Activated naive CD4-positive, alpha-beta T cell treated with anti-CD3 and anti-CD28 coated beads, Interleukin-2, amount 10 ng/mL, durations not matched to agents 7 days and 5 days (primary cell): ENCODE measurements at regions not wholly inside any gene's neighbourhood (a gene's known extent, or its start where the extent isn't known, plus 50 kb on each side); places are given as distances from the start of the nearest gene placed in this dataset.
"Not testable (repeated sequence)": the region's sequence is repeated elsewhere in the genome, so short reads cannot be mapped to it uniquely, and the experiment has no call there.

Experiments
- CTCF ChIA-PET: fragments of 350-600 bp; sonication (Branson Sonifier 250); formaldehyde crosslinking; loops from one replicate; lab custom pipeline; 2021; ENCODE audit warnings: antibody characterized with exemption; lab: Charles Lee
- DNase-seq: peaks from one replicate; pipeline ENCODE4 v3.0.0-alpha.2; 2020
- H3K27ac Mint-ChIP-seq: one replicate; pipeline ENCODE4 v1.8.0; 2021; ENCODE audit warnings: mild to moderate bottlenecking, moderate library complexity, mixed read lengths
- H3K27me3 Mint-ChIP-seq: one replicate; pipeline ENCODE4 v1.8.0; 2021; ENCODE audit warnings: mild to moderate bottlenecking, mixed read lengths
- H3K36me3 Mint-ChIP-seq: one replicate; pipeline ENCODE4 v1.8.0; 2021; ENCODE audit warnings: mixed read lengths
- H3K4me1 Mint-ChIP-seq: one replicate; pipeline ENCODE4 v1.8.0; 2021; ENCODE audit warnings: mixed read lengths
- H3K4me3 Mint-ChIP-seq: one replicate; pipeline ENCODE4 v1.8.0; 2021; ENCODE audit warnings: mild to moderate bottlenecking, moderate library complexity, mixed read lengths
- H3K9me3 Mint-ChIP-seq: one replicate; pipeline ENCODE4 v1.8.0; 2021; ENCODE audit warnings: mixed read lengths

- H3K4me1 Mint-ChIP-seq = no peaks in the 10 kb centered on the region
- no peaks in the 10 kb centered on the region for H3K9me3 Mint-ChIP-seq
- CTCF ChIA-PET = no interaction called here
- no peak overlapping the region for H3K4me3 Mint-ChIP-seq
- H3K27me3 Mint-ChIP-seq = no peaks in the 10 kb centered on the region
- no peaks in the 10 kb centered on the region for H3K36me3 Mint-ChIP-seq
- H3K27ac Mint-ChIP-seq = no peak overlapping the region
- DNase-seq = no peak
These were observed 112.6 kb upstream of the LCORL start for GRCh38 chr4:18134111-18134510.

GRCh38 chr4:18130256-18130655 is 108.7 kb upstream of the LCORL start:
- Mint-ChIP-seq H3K36me3 (no peaks in the 10 kb centered on the region), H3K4me3 (no peak overlapping the region), H3K27ac (no peak overlapping the region), H3K27me3 (peaks cover 7% of the 10 kb centered on the region), H3K4me1 (no peaks in the 10 kb centered on the region), H3K9me3 (no peaks in the 10 kb centered on the region)
- CTCF ChIA-PET = no interaction called here
- DNase-seq = no peak

- H3K9me3 Mint-ChIP-seq = no peaks in the 10 kb centered on the region
- peaks cover 7% of the 10 kb centered on the region for H3K27me3 Mint-ChIP-seq
- CTCF ChIA-PET = no interaction called here
- H3K27ac Mint-ChIP-seq = no peak overlapping the region
- H3K36me3 Mint-ChIP-seq = no peaks in the 10 kb centered on the region
- no peaks in the 10 kb centered on the region for H3K4me1 Mint-ChIP-seq
- no peak for DNase-seq
- H3K4me3 Mint-ChIP-seq = no peak overlapping the region
These were observed 106.7 kb upstream of the LCORL start for GRCh38 chr4:18128241-18128640.

- Mint-ChIP-seq H3K9me3 (no peaks in the 10 kb centered on the region), H3K4me3 (no peak overlapping the region), H3K36me3 (no peaks in the 10 kb centered on the region), H3K27me3 (peaks cover 7% of the 10 kb centered on the region), H3K27ac (no peak overlapping the region), H3K4me1 (no peaks in the 10 kb centered on the region)
- CTCF ChIA-PET = no interaction called here
- DNase-seq = no peak
These were observed 105.5 kb upstream of the LCORL start for GRCh38 chr4:18127030-18127429.

- Mint-ChIP-seq H3K27me3 (no peaks in the 10 kb centered on the region), H3K27ac (no peak overlapping the region), H3K4me1 (no peaks in the 10 kb centered on the region), H3K9me3 (no peaks in the 10 kb centered on the region), H3K4me3 (no peak overlapping the region), H3K36me3 (no peaks in the 10 kb centered on the region)
- DNase-seq = no peak
- CTCF ChIA-PET = no interaction called here
These were observed 92.3 kb upstream of the LCORL start for GRCh38 chr4:18113710-18114331.

- H3K4me1 Mint-ChIP-seq = no peaks in the 10 kb centered on the region
- no peak overlapping the region for H3K27ac Mint-ChIP-seq
- no peaks in the 10 kb centered on the region for H3K27me3 Mint-ChIP-seq
- H3K36me3 Mint-ChIP-seq = no peaks in the 10 kb centered on the region
- no peak for DNase-seq
- H3K9me3 Mint-ChIP-seq = no peaks in the 10 kb centered on the region
- CTCF ChIA-PET = no interaction called here
- no peak overlapping the region for H3K4me3 Mint-ChIP-seq
These were observed 89.5 kb upstream of the LCORL start for GRCh38 chr4:18111081-18111480.

GRCh38 chr4:18110099-18110498 is 88.5 kb upstream of the LCORL start:
- no peak overlapping the region for H3K4me3 Mint-ChIP-seq
- H3K27ac Mint-ChIP-seq = no peak overlapping the region
- H3K36me3 Mint-ChIP-seq = no peaks in the 10 kb centered on the region
- CTCF ChIA-PET = no interaction called here
- H3K4me1 Mint-ChIP-seq = no peaks in the 10 kb centered on the region
- no peak for DNase-seq
- H3K27me3 Mint-ChIP-seq = no peaks in the 10 kb centered on the region
- H3K9me3 Mint-ChIP-seq = no peaks in the 10 kb centered on the region

- no peaks in the 10 kb centered on the region for H3K9me3 Mint-ChIP-seq
- H3K36me3 Mint-ChIP-seq = no peaks in the 10 kb centered on the region
- CTCF ChIA-PET = no interaction called here
- H3K27me3 Mint-ChIP-seq = no peaks in the 10 kb centered on the region
- no peak overlapping the region for H3K4me3 Mint-ChIP-seq
- no peak for DNase-seq
- no peaks in the 10 kb centered on the region for H3K4me1 Mint-ChIP-seq
- no peak overlapping the region for H3K27ac Mint-ChIP-seq
These were observed 88.1 kb upstream of the LCORL start for GRCh38 chr4:18109676-18110075.

GRCh38 chr4:18107848-18108528 is 86.4 kb upstream of the LCORL start:
- H3K27me3 Mint-ChIP-seq, CTCF ChIA-PET, H3K9me3 Mint-ChIP-seq, H3K4me1 Mint-ChIP-seq, H3K36me3 Mint-ChIP-seq, H3K27ac Mint-ChIP-seq, H3K4me3 Mint-ChIP-seq, DNase-seq: not testable (repeated sequence)

- Mint-ChIP-seq H3K36me3 (no peaks in the 10 kb centered on the region), H3K9me3 (no peaks in the 10 kb centered on the region)
These were observed 85.1 kb upstream of the LCORL start for GRCh38 chr4:18106620-18107019.

GRCh38 chr4:18105030-18106011 is 83.8 kb upstream of the LCORL start:
- CTCF ChIA-PET = no interaction called here
- Mint-ChIP-seq H3K27ac (no peak overlapping the region), H3K27me3 (no peaks in the 10 kb centered on the region), H3K4me3 (no peak overlapping the region), H3K9me3 (no peaks in the 10 kb centered on the region), H3K36me3 (no peaks in the 10 kb centered on the region), H3K4me1 (no peaks in the 10 kb centered on the region)
- no peak for DNase-seq

More at GRCh38 chr4:18106620-18107019, 85.1 kb upstream of the LCORL start:
- CTCF ChIA-PET = no interaction called here
- no peak overlapping the region for H3K27ac Mint-ChIP-seq
- no peak for DNase-seq
- no peaks in the 10 kb centered on the region for H3K4me1 Mint-ChIP-seq
- H3K4me3 Mint-ChIP-seq = no peak overlapping the region
- H3K27me3 Mint-ChIP-seq = no peaks in the 10 kb centered on the region

- no peak for DNase-seq
- Mint-ChIP-seq H3K36me3 (no peaks in the 10 kb centered on the region), H3K4me3 (no peak overlapping the region), H3K27me3 (no peaks in the 10 kb centered on the region), H3K9me3 (no peaks in the 10 kb centered on the region), H3K4me1 (no peaks in the 10 kb centered on the region), H3K27ac (no peak overlapping the region)
- CTCF ChIA-PET = no interaction called here
These were observed 82.5 kb upstream of the LCORL start for GRCh38 chr4:18103876-18104605.

GRCh38 chr4:18100657-18101056 is 79.1 kb upstream of the LCORL start:
- Mint-ChIP-seq H3K4me1 (no peaks in the 10 kb centered on the region), H3K4me3 (no peak overlapping the region), H3K27me3 (no peaks in the 10 kb centered on the region), H3K27ac (no peak overlapping the region), H3K9me3 (no peaks in the 10 kb centered on the region), H3K36me3 (no peaks in the 10 kb centered on the region)
- no peak for DNase-seq
- CTCF ChIA-PET = no interaction called here

- H3K9me3 Mint-ChIP-seq, H3K4me3 Mint-ChIP-seq, H3K27ac Mint-ChIP-seq, H3K27me3 Mint-ChIP-seq, H3K36me3 Mint-ChIP-seq, H3K4me1 Mint-ChIP-seq, CTCF ChIA-PET, DNase-seq: not testable (repeated sequence)
These were observed 68.9 kb upstream of the LCORL start for GRCh38 chr4:18090447-18090846.
